Activated naive CD4-positive, alpha-beta T cell treated with anti-CD3 and anti-CD28 coated beads, Interleukin-2, amount 50 U/mL, for 24 hours (primary cell): ENCODE measurements at regions not wholly inside any gene's neighbourhood (a gene's known extent, or its start where the extent isn't known, plus 50 kb on each side); places are given as distances from the start of the nearest gene placed in this dataset.

ENCODE experiments used
- H3K27ac Mint-ChIP-seq: one replicate; pipeline ENCODE4 v1.8.0; 2021; ENCODE audit warnings: mild to moderate bottlenecking, mixed read lengths
- H3K27me3 Mint-ChIP-seq: one replicate; pipeline ENCODE4 v1.8.0; 2021; ENCODE audit warnings: mixed read lengths
- H3K36me3 Mint-ChIP-seq: one replicate; pipeline ENCODE4 v1.8.0; 2021; ENCODE audit warnings: mixed read lengths
- H3K4me1 Mint-ChIP-seq: one replicate; pipeline ENCODE4 v1.8.0; 2021; ENCODE audit warnings: mixed read lengths
- H3K4me3 Mint-ChIP-seq: one replicate; pipeline ENCODE4 v1.8.0; 2021; ENCODE audit warnings: mild to moderate bottlenecking, mixed read lengths
- H3K9me3 Mint-ChIP-seq: one replicate; pipeline ENCODE4 v1.8.0; 2021; ENCODE audit warnings: mixed read lengths

- H3K36me3 Mint-ChIP-seq: no peaks in the 10 kb centered on the region
- H3K4me1 Mint-ChIP-seq: no peaks in the 10 kb centered on the region
- H3K27ac Mint-ChIP-seq: no peak overlapping the region
- H3K9me3 Mint-ChIP-seq: peaks cover 8% of the 10 kb centered on the region
- H3K27me3 Mint-ChIP-seq: peaks cover 2% of the 10 kb centered on the region
- H3K4me3 Mint-ChIP-seq: no peak overlapping the region
Measured at GRCh38 chr1:55839626-55840025, 624.5 kb upstream of the USP24 start.

DNA sequence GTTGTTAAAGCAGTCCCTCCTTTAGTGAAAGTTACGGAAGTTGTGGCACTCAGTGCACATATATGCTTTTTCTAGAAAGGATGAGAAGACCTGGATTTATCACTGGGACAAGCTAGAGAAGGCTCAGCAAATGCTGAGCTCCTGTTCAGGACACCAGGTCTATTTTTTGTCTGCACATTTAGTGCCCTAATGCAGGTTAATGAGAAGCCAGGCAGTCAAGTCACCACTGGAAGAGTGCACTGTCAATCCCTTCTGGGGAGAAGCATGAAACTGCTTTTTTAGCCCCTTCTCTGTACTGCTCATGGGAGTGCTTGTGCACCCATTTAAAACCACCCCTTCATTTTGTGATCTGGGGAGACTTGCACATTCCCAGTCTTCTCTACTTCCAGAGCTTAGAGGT is 624.1 kb upstream of the USP24 start:
- Mint-ChIP-seq H3K9me3 (peaks cover 8% of the 10 kb centered on the region), H3K27me3 (peaks cover 2% of the 10 kb centered on the region), H3K27ac (no peak overlapping the region), H3K4me1 (no peaks in the 10 kb centered on the region), H3K36me3 (no peaks in the 10 kb centered on the region), H3K4me3 (no peak overlapping the region)

GRCh38 chr1:55836086-55836485 is 620.9 kb upstream of the USP24 start:
- peaks cover 5% of the 10 kb centered on the region for H3K9me3 Mint-ChIP-seq
- no peaks in the 10 kb centered on the region for H3K4me1 Mint-ChIP-seq
- no peaks in the 10 kb centered on the region for H3K27me3 Mint-ChIP-seq
- no peak overlapping the region for H3K27ac Mint-ChIP-seq
- no peaks in the 10 kb centered on the region for H3K36me3 Mint-ChIP-seq
- no peak overlapping the region for H3K4me3 Mint-ChIP-seq

DNA sequence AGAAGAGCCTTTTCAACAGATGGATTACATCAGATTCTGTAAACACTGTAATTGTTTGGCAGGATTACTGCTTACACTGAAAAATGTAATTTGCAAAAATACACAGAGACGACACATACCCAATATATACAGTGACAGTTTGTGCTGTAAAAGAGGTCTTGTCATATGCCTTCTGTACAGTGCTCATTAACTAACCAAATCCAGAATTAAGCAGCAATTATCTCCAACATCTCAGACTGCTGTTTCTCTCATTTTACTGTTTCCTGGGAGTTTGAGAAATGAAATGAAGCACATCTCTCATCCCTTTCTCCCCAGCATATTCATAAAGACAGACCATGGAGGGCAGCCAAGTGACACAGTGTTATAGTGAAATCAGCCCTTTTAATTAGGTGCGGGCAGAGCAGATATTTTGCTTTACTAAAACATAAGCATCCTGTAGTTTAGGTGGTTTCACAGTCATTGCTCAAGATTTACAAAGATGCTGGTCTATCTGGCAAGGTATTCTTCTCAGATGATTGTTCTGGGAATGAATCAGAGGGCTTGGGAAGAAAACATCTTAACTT is 618.4 kb upstream of the USP24 start:
- Mint-ChIP-seq H3K27ac (no peak overlapping the region), H3K4me1 (no peaks in the 10 kb centered on the region), H3K36me3 (no peaks in the 10 kb centered on the region), H3K4me3 (no peak overlapping the region), H3K9me3 (no peaks in the 10 kb centered on the region), H3K27me3 (no peaks in the 10 kb centered on the region)

DNA sequence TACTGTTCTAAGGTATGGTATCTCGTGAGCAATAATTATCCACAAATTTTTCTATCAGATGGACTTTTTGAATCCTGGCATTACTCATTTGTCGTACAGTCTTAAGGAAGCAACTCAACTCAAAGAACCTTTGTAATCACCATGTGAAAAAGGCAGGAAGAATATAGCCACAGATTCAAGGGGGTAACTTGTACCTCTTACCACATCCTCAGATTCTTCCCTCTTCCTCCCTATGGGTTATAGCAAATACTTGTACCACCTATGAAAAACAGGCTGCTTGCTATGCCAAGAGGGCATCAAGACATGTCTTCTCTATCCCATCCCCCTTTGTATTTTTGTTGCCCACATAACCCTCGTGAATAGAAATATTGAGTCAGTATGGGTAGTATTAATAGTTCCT is 616.6 kb upstream of the USP24 start:
- Mint-ChIP-seq H3K27me3 (no peaks in the 10 kb centered on the region), H3K4me3 (no peak overlapping the region), H3K36me3 (no peaks in the 10 kb centered on the region), H3K9me3 (no peaks in the 10 kb centered on the region), H3K27ac (no peak overlapping the region), H3K4me1 (no peaks in the 10 kb centered on the region)

GRCh38 chr1:55828044-55828443 is 612.9 kb upstream of the USP24 start:
- Mint-ChIP-seq H3K27ac (no peak overlapping the region), H3K4me3 (no peak overlapping the region), H3K4me1 (no peaks in the 10 kb centered on the region), H3K27me3 (no peaks in the 10 kb centered on the region), H3K36me3 (no peaks in the 10 kb centered on the region), H3K9me3 (no peaks in the 10 kb centered on the region)

DNA sequence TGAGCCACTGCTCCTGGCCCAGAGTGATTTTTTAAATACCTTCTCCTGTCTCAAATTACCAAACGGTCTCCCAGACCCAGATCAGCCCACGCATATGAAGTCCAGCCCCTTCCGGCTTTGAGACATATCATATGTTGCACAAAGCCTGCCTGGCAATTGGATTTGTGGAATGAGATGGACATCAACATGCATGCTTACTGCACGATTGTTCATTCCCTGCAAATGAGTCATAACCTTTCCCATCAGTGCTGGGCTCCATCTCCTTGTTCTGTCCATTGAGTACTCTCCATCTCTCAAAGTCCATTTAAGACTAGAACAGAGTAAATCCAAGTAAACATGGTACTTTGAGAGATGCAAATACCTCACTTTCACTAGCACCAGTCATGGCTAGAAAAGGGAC is 612.2 kb upstream of the USP24 start:
- no peaks in the 10 kb centered on the region for H3K27me3 Mint-ChIP-seq
- H3K36me3 Mint-ChIP-seq: no peaks in the 10 kb centered on the region
- no peaks in the 10 kb centered on the region for H3K4me1 Mint-ChIP-seq

DNA sequence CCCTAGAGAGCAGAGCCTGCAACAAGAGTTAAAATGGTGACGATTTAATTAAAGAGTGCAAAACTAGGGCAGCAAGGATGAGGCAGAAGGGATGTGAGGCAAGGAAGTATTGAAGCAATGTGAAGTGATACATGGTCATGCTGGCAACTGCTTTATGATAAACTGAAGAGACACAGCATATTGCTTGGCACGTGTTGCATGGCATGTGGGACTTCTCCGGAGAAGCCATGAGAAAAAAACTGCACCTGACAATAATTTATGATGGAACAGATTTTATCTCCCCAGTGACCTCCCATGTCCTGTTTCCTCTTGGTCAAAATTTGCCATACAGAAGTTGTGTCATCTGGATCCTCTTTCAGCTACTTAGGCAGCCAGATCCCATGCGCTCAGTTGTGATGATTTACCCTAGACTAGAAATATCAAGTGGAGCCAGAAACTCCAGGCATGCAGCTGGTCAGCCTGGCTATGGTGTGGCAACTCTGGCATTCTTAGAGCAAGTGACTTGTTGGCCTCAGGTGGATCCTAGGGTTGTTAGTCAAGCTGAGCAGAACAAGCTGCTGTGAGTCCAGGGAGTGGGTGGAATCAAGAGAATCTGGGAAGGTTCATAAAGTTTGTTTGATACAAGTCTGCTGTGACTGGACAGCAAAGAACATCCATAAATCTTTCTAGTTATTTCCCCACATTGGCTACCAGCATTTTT is 611.4 kb upstream of the USP24 start:
- H3K4me3 Mint-ChIP-seq: no peak overlapping the region
- H3K4me1 Mint-ChIP-seq: no peaks in the 10 kb centered on the region
- H3K27ac Mint-ChIP-seq: no peak overlapping the region
- no peaks in the 10 kb centered on the region for H3K27me3 Mint-ChIP-seq
- no peaks in the 10 kb centered on the region for H3K9me3 Mint-ChIP-seq
- H3K36me3 Mint-ChIP-seq: no peaks in the 10 kb centered on the region

More for the DNA sequence above, 612.2 kb upstream of the USP24 start:
- no peaks in the 10 kb centered on the region for H3K9me3 Mint-ChIP-seq
- H3K4me3 Mint-ChIP-seq: no peak overlapping the region
- no peak overlapping the region for H3K27ac Mint-ChIP-seq

DNA sequence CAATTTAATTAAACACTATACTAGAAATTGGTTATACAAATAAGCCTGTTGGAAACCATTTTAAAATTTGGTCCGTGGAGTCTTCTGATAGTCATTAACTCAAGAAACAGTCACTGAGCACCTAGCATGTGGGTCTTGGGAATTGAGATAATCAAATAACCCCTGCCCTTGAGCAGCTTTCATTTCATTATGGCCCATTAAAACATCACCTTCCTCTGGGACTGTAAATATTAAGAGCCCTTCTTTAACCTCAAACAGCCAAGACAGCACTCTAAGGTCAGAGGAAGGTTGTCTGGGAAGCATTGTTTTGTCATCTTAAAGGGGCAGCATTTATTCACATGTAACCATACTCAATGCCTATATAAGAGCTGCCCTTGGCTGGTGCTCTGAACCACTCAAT is 610.3 kb upstream of the USP24 start:
- no peaks in the 10 kb centered on the region for H3K4me1 Mint-ChIP-seq
- no peak overlapping the region for H3K27ac Mint-ChIP-seq
- H3K27me3 Mint-ChIP-seq: no peaks in the 10 kb centered on the region
- no peaks in the 10 kb centered on the region for H3K36me3 Mint-ChIP-seq
- H3K9me3 Mint-ChIP-seq: no peaks in the 10 kb centered on the region
- no peak overlapping the region for H3K4me3 Mint-ChIP-seq

DNA sequence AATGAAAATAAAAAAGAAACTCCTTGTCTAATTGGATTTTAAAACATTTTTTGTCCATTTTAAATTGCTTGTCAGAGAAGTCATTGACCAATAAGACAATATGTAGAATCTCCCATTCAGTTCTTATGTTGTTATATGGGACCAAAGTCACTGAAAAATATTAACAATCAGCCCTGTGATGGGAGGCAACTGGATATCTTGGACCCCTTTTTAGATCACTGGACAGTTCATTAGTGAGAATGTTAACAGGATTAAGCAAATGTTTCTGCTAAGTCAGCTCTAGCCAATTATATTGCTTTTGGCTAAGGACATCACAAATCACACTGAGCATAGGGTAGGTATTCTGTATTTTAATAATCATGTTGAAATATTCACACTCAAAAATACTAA is 609.1 kb upstream of the USP24 start:
- H3K36me3 Mint-ChIP-seq: no peaks in the 10 kb centered on the region
- no peak overlapping the region for H3K27ac Mint-ChIP-seq
- no peaks in the 10 kb centered on the region for H3K9me3 Mint-ChIP-seq
- no peaks in the 10 kb centered on the region for H3K27me3 Mint-ChIP-seq
- no peak overlapping the region for H3K4me3 Mint-ChIP-seq
- H3K4me1 Mint-ChIP-seq: no peaks in the 10 kb centered on the region

- Mint-ChIP-seq H3K9me3 (no peaks in the 10 kb centered on the region), H3K4me3 (no peak overlapping the region), H3K36me3 (no peaks in the 10 kb centered on the region), H3K27ac (no peak overlapping the region), H3K4me1 (no peaks in the 10 kb centered on the region), H3K27me3 (no peaks in the 10 kb centered on the region)
Measured at GRCh38 chr1:55823541-55824250, 608.5 kb upstream of the USP24 start.

DNA sequence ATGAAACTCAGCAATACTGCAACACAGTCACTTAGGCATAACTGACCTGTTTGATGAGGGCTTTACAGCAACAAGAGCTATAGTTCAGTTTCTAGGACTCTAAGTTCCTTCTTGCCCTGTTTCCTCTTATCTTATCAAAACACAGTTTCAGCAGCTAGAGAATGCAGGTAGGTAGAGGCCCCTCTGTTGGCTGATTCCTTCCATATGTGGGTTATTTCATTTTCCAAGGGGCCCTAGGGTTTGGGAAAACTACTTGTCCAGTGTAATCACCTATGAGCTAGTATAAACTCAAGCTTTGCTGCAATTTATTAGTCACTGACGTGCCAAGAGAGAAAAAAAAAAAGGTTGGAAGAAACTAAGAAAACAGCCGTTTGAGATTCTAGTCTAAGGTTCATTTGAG is 607.7 kb upstream of the USP24 start:
- H3K27me3 Mint-ChIP-seq: no peaks in the 10 kb centered on the region
- H3K4me3 Mint-ChIP-seq: no peak overlapping the region
- no peaks in the 10 kb centered on the region for H3K9me3 Mint-ChIP-seq
- H3K27ac Mint-ChIP-seq: no peak overlapping the region
- no peaks in the 10 kb centered on the region for H3K4me1 Mint-ChIP-seq
- H3K36me3 Mint-ChIP-seq: no peaks in the 10 kb centered on the region

GRCh38 chr1:55821234-55821633 is 606.1 kb upstream of the USP24 start:
- no peaks in the 10 kb centered on the region for H3K4me1 Mint-ChIP-seq
- H3K27me3 Mint-ChIP-seq: peaks cover 2% of the 10 kb centered on the region
- no peaks in the 10 kb centered on the region for H3K9me3 Mint-ChIP-seq
- H3K27ac Mint-ChIP-seq: no peak overlapping the region
- no peaks in the 10 kb centered on the region for H3K36me3 Mint-ChIP-seq
- H3K4me3 Mint-ChIP-seq: no peak overlapping the region

GRCh38 chr1:55820501-55820900 is 605.3 kb upstream of the USP24 start:
- Mint-ChIP-seq H3K4me1 (no peaks in the 10 kb centered on the region), H3K27ac (no peak overlapping the region), H3K36me3 (no peaks in the 10 kb centered on the region), H3K4me3 (no peak overlapping the region), H3K27me3 (peaks cover 2% of the 10 kb centered on the region), H3K9me3 (no peaks in the 10 kb centered on the region)

DNA sequence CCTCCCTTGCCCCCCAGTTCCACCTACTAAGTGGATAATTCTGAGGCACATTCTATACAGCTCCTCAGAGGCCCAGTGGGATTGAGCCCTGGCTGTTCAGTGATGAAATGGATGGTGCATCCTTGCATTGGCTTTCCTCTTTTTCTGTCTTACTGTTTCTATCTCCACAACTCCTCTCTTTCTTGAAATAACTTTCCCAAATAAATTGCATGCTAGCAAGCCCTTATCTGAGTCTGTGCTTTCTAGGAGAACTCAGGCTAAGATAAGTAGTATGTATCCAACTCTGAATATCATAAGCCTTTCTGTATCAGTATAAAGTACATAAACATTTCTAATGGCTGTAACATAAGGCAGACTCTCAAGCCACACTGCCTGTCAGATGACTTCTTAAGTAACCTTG is 603.8 kb upstream of the USP24 start:
- no peaks in the 10 kb centered on the region for H3K9me3 Mint-ChIP-seq
- H3K4me3 Mint-ChIP-seq: no peak overlapping the region
- H3K27ac Mint-ChIP-seq: no peak overlapping the region
- peaks cover 2% of the 10 kb centered on the region for H3K27me3 Mint-ChIP-seq
- H3K36me3 Mint-ChIP-seq: no peaks in the 10 kb centered on the region
- no peaks in the 10 kb centered on the region for H3K4me1 Mint-ChIP-seq
